GM23248 (cell line): ENCODE measurements at regions not wholly inside any gene's neighbourhood (a gene's known extent, or its start where the extent isn't known, plus 50 kb on each side); places are given as distances from the start of the nearest gene placed in this dataset.

Experiments used
- EZH2 ChIP-seq: fragments of 200-600 bp; sonication (generic); IDR thresholded peaks from 2 replicates; pipeline ENCODE4 v1.6.1; 2018; ENCODE audit warnings: antibody characterized with exemption, mild to moderate bottlenecking; ENCODE audit not compliant: insufficient read depth, poor library complexity, severe bottlenecking
- EZH2phosphoT487 ChIP-seq: fragments of 200-600 bp; sonication (generic); IDR thresholded peaks from 2 replicates; pipeline ENCODE4 v1.6.1; 2018; ENCODE audit warnings: antibody characterized with exemption, moderate library complexity, mild to moderate bottlenecking, low read depth; ENCODE audit not compliant: insufficient read depth

GRCh38 chr3:135806317-135806716, 159.2 kb upstream of the PPP2R3A start:
- no peak for TF ChIP-seq EZH2
- no peak for TF ChIP-seq EZH2phosphoT487
